ENCODE measurements at regions not wholly inside any gene's neighbourhood (a gene's known extent, or its start where the extent isn't known, plus 50 kb on each side); places are given as distances from the start of the nearest gene placed in this dataset.
"Not testable (repeated sequence)": the region's sequence is repeated elsewhere in the genome, so short reads cannot be mapped to it uniquely, and the experiment has no call there.

DNA sequence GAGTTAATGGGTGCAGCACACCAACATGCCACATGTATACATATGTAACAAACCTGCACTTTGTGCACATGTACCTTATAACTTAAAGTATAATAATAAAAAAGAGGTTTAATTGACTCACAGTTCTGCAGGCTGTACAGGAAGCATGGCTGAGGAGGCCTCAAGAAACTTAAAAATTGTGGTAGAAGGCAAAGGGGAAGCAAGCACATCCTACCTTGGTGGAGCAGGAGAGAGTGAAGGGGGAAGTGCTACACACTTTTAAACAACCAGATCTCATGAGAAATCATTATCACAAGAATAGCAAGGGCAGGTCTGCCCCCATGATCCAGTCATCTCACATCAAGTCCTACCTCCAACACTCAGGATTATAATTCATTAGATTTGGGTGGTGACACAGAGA, 463.5 kb downstream of the CSNK1G3 start:
- DNase-seq: not testable (repeated sequence)

GRCh38 chr5:123966781-123967180, 454.8 kb downstream of the CSNK1G3 start:
- DNase-seq: no peak

GRCh38 chr5:123965626-123966025, 453.6 kb downstream of the CSNK1G3 start:
- DNase-seq: no peak

DNA sequence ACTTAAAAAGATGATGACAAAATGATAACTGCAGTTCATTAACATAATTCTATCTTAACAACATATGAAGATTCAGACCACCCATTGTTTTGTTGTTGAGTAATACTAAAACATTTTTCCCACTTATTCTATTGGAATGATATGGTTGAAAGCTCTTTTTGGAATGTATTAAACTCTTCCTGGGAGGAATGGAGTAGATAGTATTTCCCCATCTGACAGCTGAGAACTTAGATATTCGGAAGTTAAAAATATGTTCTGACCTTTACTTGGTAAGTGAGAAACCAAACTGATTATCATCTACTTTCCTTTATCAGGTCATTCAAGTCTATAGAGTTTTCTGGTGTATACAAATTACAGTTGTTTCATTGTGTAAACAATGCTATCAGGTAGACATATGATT, 452.9 kb downstream of the CSNK1G3 start:
- peak; percentile 87 for DNase-seq

- no peak for DNase-seq
Measured at GRCh38 chr5:123960526-123960925, 448.5 kb downstream of the CSNK1G3 start.

DNA sequence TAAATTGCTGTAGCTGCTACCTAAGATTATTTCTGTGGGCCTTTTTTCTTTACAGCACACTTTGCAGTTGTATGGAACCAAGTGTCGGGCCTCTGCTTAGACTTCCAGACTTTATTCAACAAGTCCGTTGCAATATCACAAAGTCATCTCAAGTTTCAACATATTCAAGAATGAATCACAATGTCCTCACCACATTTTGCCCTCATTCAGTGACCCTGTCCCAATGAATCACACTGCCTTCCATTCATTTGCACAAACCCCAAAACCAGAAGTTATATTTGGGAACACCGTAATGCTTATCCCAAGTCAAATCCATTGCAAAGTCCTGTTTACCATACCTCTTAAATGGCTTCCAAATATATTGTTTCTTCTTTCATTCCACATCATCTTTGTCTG, 439.6 kb downstream of the CSNK1G3 start:
- DNase-seq: peak; percentile 97

DNA sequence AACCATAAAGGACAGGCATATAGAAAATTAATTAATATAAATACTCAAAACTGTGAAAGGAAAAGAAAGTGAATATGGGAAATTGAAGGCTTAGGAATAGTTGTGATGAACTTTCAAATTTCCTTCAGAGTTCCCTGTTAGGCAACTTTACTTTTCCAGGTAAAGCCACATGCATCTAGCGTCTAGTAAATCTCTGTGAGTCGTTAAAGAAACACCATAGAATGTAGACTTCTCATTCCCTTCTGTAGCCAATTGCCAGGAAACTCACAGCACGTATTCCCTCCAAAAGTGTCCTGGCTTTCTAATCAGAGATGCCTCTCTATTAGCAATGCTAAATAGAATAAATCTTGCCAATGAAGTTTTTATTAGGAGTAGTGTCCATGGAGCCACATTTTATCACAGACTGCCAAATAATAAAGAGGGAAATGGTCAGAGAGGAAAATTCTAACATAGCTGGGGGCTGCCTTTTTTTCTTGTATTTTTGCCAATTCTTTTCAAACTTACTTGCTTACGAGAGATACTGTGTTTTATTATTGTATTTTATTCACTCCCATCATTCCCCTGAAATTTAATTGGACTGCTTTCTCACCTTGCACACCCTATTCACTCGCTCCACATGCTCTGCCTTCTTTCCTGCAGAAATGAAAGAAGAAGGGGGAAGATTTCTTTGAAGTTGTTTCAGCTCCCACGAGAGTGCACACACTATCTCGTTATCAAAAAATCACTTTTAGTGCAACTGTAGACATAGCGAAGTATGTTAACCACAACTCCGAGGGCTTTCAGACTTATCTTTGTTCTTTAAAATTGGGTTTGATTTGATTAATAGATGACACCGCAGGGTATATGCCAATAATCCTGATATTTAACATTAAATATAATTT, 439.0 kb downstream of the CSNK1G3 start:
- DNase-seq: peak; percentile 43

DNA sequence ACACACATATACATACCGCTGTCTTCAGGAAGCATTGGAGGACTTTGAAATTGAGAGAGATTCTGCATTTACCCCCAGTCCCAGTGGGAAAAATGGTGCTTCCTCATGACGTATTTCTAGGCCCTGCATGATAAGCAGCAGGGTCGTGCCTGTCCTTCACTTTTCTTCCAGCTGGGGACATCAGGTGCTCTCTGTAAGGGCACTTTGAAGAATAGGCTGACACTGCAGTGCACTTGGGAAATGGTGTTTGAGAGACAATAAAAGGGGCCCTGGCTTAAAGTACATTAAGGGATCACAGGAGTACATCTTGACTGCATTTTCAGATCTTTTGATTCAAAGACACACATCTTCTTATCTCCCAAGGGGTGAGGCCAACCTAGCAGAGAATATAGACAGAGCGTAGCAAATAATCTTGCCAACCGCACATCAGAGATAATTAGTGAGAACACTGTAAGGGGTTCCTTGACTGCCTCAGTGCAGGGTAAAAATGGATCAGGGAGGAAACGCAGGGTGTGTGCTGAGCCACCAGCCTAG, 437.9 kb downstream of the CSNK1G3 start:
- DNase-seq: no peak

DNA sequence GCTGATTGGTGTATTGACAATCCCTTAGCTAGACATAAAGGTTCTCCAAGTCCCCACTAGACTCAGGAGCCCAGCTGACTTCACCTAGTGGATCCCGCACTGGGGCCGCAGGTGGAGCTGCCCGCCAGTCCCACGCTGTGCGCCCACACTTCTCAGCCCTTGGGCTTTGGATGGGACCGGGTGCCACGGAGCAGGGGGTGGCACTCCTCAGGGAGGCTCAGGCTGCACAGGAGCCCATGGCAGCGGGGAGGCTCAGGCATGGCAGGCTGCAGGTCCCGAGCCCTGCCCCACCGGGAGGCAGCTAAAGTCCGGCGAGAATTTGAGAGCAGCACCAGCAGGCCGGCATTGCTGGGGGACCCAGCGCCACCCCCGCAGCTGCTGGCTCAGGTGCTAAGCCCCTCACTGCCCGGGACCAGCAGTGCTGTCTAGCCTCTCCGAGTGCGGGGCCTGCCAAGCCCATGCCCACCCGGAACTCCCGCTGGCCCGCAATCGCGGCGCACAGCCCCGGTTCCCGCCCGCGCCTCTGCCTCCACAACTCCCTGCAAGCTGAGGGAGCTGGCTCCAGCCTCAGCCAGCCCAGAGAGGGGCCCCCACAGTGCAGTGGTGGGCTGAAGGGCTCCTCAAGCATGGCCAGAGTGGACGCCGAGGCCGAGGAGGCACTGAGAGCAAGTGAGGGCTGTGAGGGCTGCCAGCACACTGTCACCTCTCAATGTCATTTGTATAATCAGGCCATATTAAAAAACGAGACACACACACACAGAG, 437.2 kb downstream of the CSNK1G3 start:
- DNase-seq: no peak

GRCh38 chr5:123947797-123948196, 435.8 kb downstream of the CSNK1G3 start:
- no peak for DNase-seq

DNA sequence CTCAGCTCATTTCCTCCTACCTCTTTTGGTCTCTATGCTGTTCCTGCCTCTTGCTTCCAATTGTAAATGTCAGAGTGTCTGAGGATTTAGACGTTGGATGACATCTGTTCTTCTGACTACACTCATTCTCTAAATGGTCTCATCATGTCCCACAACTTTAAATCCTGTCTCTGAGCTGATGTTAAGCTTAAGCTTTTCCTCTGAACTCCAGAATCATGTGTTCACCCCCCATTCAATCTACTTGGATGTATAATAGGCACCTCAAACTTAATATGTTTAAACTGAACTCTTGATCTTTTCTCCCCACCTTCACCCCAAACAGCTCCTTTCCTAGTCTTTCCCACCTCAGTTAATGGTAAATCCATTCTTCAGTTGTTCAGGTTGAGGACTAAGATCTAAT, 433.6 kb downstream of the CSNK1G3 start:
- DNase-seq: no peak

DNA sequence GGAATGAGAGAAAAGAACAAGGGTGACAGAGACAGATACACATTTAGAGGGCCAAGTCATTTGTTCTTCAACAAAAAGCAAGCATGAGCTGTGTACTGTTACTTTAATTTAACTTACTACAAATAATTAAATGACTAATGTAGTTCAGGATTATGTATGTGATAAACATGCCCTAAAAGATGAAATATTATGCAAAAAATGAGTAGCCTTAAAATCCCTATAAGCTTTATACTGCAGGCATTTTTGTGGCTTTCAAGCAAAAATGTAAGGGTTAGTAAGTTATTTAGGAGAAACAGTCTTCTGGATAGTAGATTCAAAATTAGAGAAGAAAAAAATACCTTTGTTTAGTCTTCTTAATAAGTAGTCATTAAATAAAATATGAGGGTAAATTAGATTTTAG, 431.2 kb downstream of the CSNK1G3 start:
- DNase-seq: peak; percentile 51

- no peak for DNase-seq
Measured at GRCh38 chr5:123940416-123940815, 428.4 kb downstream of the CSNK1G3 start.

- peak; percentile 42 for DNase-seq
Measured at GRCh38 chr5:123937230-123937629, 425.3 kb downstream of the CSNK1G3 start.

DNA sequence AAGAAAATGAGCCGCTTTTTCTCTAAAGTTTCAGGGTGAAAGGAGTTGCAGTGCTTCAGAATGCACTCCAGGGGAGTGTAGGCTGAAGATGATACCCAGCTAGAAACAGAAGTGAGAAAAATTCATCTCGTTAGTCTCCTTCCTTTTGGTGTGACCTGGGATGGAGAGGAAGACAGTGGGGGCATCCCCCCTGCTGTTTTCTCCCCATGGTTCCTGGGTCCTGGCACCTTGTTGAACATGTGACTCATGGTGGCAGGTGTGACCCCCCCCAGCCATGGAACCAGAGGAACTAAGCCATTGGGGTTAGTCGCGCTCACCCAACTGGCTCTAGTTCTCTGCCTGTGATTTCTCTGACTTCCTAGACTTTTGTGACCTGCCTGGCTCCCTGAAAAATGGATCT, 424.6 kb downstream of the CSNK1G3 start:
- DNase-seq: no peak

- not testable (repeated sequence) for DNase-seq
Measured at GRCh38 chr5:123933812-123934211, 421.8 kb downstream of the CSNK1G3 start.

GRCh38 chr5:123929055-123929474, 417.1 kb downstream of the CSNK1G3 start:
- DNase-seq: no peak

DNA sequence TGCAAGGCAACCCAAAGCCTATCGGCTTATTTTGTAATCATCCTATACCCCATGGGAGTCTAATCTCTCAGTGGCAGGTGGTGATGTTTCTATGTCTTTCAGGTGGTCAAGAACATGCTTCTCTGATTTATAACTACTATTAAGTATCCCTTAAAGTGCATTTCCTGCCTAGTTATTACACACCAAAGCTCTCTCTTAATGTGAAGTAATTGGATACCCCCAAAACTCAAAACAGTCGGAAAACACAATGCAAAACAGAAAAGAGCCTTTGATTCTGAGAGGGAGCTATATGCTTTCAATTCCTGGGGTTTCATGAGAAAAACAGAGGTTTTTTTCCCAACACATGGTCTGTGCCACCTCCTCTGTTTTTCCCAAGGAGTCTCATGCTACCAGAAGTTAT, 416.4 kb downstream of the CSNK1G3 start:
- DNase-seq: no peak

- DNase-seq: peak; percentile 7
Measured at GRCh38 chr5:123921193-123921592, 409.2 kb downstream of the CSNK1G3 start.

- DNase-seq: peak; percentile 94
Measured at GRCh38 chr5:123916345-123917121, 404.6 kb downstream of the CSNK1G3 start.

DNA sequence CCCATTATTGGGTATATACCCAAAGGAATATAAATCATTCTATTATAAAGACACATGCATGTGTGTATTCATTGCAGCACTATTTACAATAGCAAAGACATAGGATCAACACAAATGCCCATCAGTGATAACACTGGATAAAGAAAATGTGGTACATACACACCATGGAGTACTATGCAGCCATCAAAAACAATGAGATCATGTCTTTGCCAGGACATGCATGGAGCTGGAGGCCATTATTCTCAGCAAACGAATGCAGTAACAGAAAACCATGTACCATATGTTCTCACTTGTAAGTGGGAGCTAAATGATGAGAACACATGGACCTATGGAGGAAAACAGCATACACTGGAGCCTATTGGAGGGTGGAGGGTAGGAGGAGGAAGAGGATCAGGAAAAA, 402.4 kb downstream of the CSNK1G3 start:
- no peak for DNase-seq

GRCh38 chr5:123907349-123907748, 395.4 kb downstream of the CSNK1G3 start:
- DNase-seq: no peak

DNA sequence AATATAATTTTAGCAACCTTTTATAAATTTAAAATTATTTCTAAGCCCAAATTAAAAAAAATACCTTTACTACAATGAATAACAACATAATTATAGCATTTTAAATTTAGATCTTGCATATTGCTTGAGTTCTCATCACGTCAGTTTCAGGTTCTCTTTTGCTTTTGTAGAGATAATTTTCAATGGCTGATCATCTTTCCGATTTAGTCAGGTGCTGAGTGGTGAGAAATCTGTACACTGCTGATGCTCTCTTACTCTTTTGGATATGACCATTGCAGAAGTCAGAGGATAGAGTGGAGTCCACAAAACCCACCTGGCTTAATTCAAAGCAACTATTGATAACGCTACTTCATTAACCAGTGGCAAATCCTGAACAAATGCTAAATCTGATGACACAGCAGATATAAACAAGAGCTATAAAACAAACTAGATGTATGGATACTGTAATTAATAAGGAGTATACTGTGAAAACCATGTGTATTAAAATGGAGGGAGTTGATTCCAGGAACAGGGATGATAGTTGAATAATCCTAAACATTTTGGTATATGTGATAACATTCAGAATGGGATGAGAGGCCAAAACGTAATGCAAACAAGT, 394.8 kb downstream of the CSNK1G3 start:
- no peak for DNase-seq

Measured in fibroblast of upper back skin (primary cell).